Small intestine (tissue), 7 donors: ENCODE measurements at regions not wholly inside any gene's neighbourhood (a gene's known extent, or its start where the extent isn't known, plus 50 kb on each side); places are given as distances from the start of the nearest gene placed in this dataset.

Experiments used
- DNase-seq, 2 donors: peaks; one replicate each; pipeline versions ENCODE4 v3.0.0 to v3.0.0-alpha.2; 2013
- FAIRE-seq: peaks from 2 replicates; lab custom pipeline; 2012; peaks lifted over from hg19 to GRCh38; lab: Jason Lieb, UNC
- H3K27ac ChIP-seq, 3 donors: one replicate each; pipeline ENCODE4 v1.5.1; 2013; ENCODE audit warnings: low read length in 2 of 3, mild to moderate bottlenecking in 2 of 3, control low read depth in 1 of 3, inconsistent platforms in 1 of 3, low read depth in 1 of 3, moderate library complexity in 1 of 3
- H3K27me3 ChIP-seq, 3 donors: one replicate each; pipeline ENCODE4 v1.6.1; 2013; ENCODE audit warnings: low read length in 3 of 3, inconsistent platforms in 1 of 3; ENCODE audit not compliant: control insufficient read depth in 3 of 3, insufficient read depth in 3 of 3
- H3K36me3 ChIP-seq, 3 donors: one replicate each; pipeline ENCODE4 v1.6.1; 2013; ENCODE audit warnings: low read length in 3 of 3, inconsistent platforms in 1 of 3, low read depth in 1 of 3, mild to moderate bottlenecking in 1 of 3, moderate library complexity in 1 of 3; ENCODE audit not compliant: control insufficient read depth in 3 of 3, insufficient read depth in 2 of 3
- H3K4me1 ChIP-seq, 3 donors: one replicate each; pipeline ENCODE4 v1.6.1; 2013; ENCODE audit warnings: low read length in 2 of 3, inconsistent platforms in 1 of 3, low read depth in 1 of 3, mild to moderate bottlenecking in 1 of 3, moderate library complexity in 1 of 3; ENCODE audit not compliant: control insufficient read depth in 3 of 3, insufficient read depth in 2 of 3
- H3K4me3 ChIP-seq, 3 donors: one replicate each; pipeline ENCODE4 v1.5.1; 2013; ENCODE audit warnings: low read length in 3 of 3, control low read depth in 1 of 3, inconsistent platforms in 1 of 3, low read depth in 1 of 3, mild to moderate bottlenecking in 1 of 3, moderate library complexity in 1 of 3
- H3K9me3 ChIP-seq, 2 donors: one replicate each; pipeline ENCODE4 v1.6.1; 2013; ENCODE audit warnings: low read depth in 1 of 2, low read length in 1 of 2; ENCODE audit not compliant: control insufficient read depth in 2 of 2, insufficient read depth in 1 of 2
- WGBS, 3 donors: extraction: QIAGEN DNeasy Blood & Tissue Kit; methylation state at CpG; one replicate each; pipeline ENCODE4 v1.1.7; 2013; 5-methylcytosine and 5-hydroxymethylcytosine counted together
- donor health status: healthy with polysubstance abuse.
- donor health status: control.
- donor health status: control.
- donor health status: Bipolar disorder and iron deficiency.
- donor health status: healthy.

- H3K4me3 ChIP-seq: no peak overlapping the region
- no peak overlapping the region for H3K27ac ChIP-seq
- 40 to 67% (median 56%) methylated on average over 10 of the region's 10 CpGs for WGBS, 3 donors
- H3K4me1 ChIP-seq: no peaks in the 10 kb centered on the region
- no peaks in the 10 kb centered on the region for H3K36me3 ChIP-seq
- peaks cover 2 to 7% (median 2%) of the 10 kb centered on the region in 3 donors for H3K27me3 ChIP-seq
- no peaks in the 10 kb centered on the region for H3K9me3 ChIP-seq
- no peak for FAIRE-seq
- DNase-seq: peak in 1 of 2 donors; percentile 68
Measured at GRCh38 chr6:14059791-14060436, 57.7 kb upstream of the CD83 start.

GRCh38 chr6:14060971-14061370 lies 56.6 kb upstream of the CD83 start:
- no peak overlapping the region for H3K4me3 ChIP-seq
- FAIRE-seq: no peak
- 52 to 62% (median 59%) methylated on average over 1 of the region's 1 CpG for WGBS, 3 donors
- peaks cover 2 to 7% (median 2%) of the 10 kb centered on the region in 3 donors for H3K27me3 ChIP-seq
- H3K27ac ChIP-seq: no peak overlapping the region
- no peaks in the 10 kb centered on the region for H3K36me3 ChIP-seq
- no peak for DNase-seq
- H3K4me1 ChIP-seq: no peaks in the 10 kb centered on the region
- no peaks in the 10 kb centered on the region for H3K9me3 ChIP-seq

GRCh38 chr6:14061643-14062042 lies 55.9 kb upstream of the CD83 start:
- no peaks in the 10 kb centered on the region for H3K4me1 ChIP-seq
- H3K4me3 ChIP-seq: no peak overlapping the region
- H3K27ac ChIP-seq: no peak overlapping the region
- no peaks in the 10 kb centered on the region for H3K9me3 ChIP-seq
- no peaks in the 10 kb centered on the region for H3K36me3 ChIP-seq
- no peak for FAIRE-seq
- WGBS, 3 donors: 63 to 76% (median 74%) methylated on average over 4 of the region's 4 CpGs
- no peak for DNase-seq
- peaks cover 2 to 7% (median 2%) of the 10 kb centered on the region in 3 donors for H3K27me3 ChIP-seq

GRCh38 chr6:14062345-14063029 lies 55.1 kb upstream of the CD83 start:
- H3K4me3 ChIP-seq: no peak overlapping the region
- H3K36me3 ChIP-seq: no peaks in the 10 kb centered on the region
- no peaks in the 10 kb centered on the region for H3K4me1 ChIP-seq
- FAIRE-seq: no peak
- peaks cover 2 to 7% (median 2%) of the 10 kb centered on the region in 3 donors for H3K27me3 ChIP-seq
- no peak overlapping the region for H3K27ac ChIP-seq
- no peak for DNase-seq
- WGBS, 3 donors: 84 to 91% (median 89%) methylated on average over 3 of the region's 3 CpGs
- no peaks in the 10 kb centered on the region for H3K9me3 ChIP-seq

DNA sequence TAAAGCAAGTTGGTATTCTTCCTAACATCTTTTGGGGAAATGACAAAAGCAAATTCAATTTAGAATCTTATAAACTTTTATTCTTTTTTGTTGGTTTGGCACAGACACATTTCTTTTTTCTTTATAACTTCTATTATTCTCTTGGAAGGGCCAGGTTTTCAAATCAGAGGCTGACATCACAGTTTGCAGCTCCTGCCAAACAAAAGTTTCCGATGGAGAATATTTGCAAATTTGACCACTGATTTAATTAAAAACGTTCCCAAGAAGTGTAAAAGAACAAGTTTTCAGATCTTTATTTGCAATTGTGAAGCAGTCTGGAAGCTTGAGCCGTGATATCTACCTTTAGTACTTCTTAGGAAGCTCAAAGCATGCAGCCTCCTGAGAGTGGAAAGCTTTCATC lies 53.8 kb upstream of the CD83 start:
- no peak for DNase-seq

DNA sequence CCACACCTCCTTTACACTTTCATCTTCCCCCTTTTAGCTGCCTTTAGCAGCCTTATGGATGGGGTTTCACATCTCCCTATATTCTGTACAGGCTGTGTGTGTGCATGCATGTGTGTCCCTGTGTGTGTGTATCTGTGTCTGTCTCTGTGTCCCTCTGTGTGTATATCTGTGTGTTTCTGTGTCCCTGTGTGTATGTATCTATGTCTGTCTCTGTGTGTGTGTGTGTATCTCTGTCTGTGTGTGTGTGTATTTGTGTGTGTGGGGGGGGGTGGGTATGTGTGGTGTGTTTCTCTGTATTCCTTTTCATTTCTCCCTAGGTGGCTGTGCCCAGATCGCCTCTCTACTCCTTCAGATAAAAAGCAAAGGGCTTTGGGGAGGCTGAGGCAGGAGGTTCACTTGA lies 52.2 kb upstream of the CD83 start:
- H3K4me1 ChIP-seq: no peaks in the 10 kb centered on the region
- no peak for FAIRE-seq
- WGBS, 3 donors: 77 to 100% (median 81%) methylated on average over 1 of the region's 1 CpG
- no peaks in the 10 kb centered on the region for H3K36me3 ChIP-seq
- no peak overlapping the region for H3K4me3 ChIP-seq
- DNase-seq: no peak
- peaks cover 0 to 5% (median 0%) of the 10 kb centered on the region in 3 donors for H3K27me3 ChIP-seq
- no peaks in the 10 kb centered on the region for H3K9me3 ChIP-seq
- H3K27ac ChIP-seq: no peak overlapping the region

More for the DNA sequence above, 53.8 kb upstream of the CD83 start:
- H3K27ac ChIP-seq: no peak overlapping the region
- no peaks in the 10 kb centered on the region for H3K4me1 ChIP-seq
- peaks cover 2 to 5% (median 3%) of the 10 kb centered on the region in 3 donors for H3K27me3 ChIP-seq
- H3K4me3 ChIP-seq: no peak overlapping the region
- no peaks in the 10 kb centered on the region for H3K9me3 ChIP-seq
- WGBS, 3 donors: 54 to 62% (median 57%) methylated on average over 3 of the region's 3 CpGs
- FAIRE-seq: no peak
- H3K36me3 ChIP-seq: no peaks in the 10 kb centered on the region

GRCh38 chr6:14066782-14067406 lies 50.7 kb upstream of the CD83 start:
- WGBS, 3 donors: 4 to 7% (median 7%) methylated on average over 5 of the region's 5 CpGs
- H3K9me3 ChIP-seq: no peaks in the 10 kb centered on the region
- no peak for FAIRE-seq
- peaks cover 0 to 3% (median 0%) of the 10 kb centered on the region in 3 donors for H3K27me3 ChIP-seq
- H3K4me1 ChIP-seq: no peaks in the 10 kb centered on the region
- no peak overlapping the region for H3K4me3 ChIP-seq
- H3K27ac ChIP-seq: no peak overlapping the region
- H3K36me3 ChIP-seq: no peaks in the 10 kb centered on the region
- peak; percentile 68 to 69 for DNase-seq

GRCh38 chr6:14067656-14068055 lies 49.9 kb upstream of the CD83 start:
- H3K9me3 ChIP-seq: no peaks in the 10 kb centered on the region
- WGBS, 3 donors: 41 to 67% (median 50%) methylated on average over 3 of the region's 3 CpGs
- no peaks in the 10 kb centered on the region for H3K36me3 ChIP-seq
- H3K4me3 ChIP-seq: no peak overlapping the region
- H3K27me3 ChIP-seq: peaks cover 0 to 3% (median 0%) of the 10 kb centered on the region in 3 donors
- no peak for FAIRE-seq
- H3K27ac ChIP-seq: no peak overlapping the region
- peak in 1 of 2 donors; percentile 25 for DNase-seq
- no peaks in the 10 kb centered on the region for H3K4me1 ChIP-seq
